ENCODE measurements at regions not wholly inside any gene's neighbourhood (a gene's known extent, or its start where the extent isn't known, plus 50 kb on each side); places are given as distances from the start of the nearest gene placed in this dataset.

- no peak for DNase-seq
Observed at GRCh38 chr10:2850202-2850601, 217.1 kb upstream of the PFKP start.

- no peak for DNase-seq
Observed at GRCh38 chr10:2844925-2845324, 222.4 kb upstream of the PFKP start.

DNA sequence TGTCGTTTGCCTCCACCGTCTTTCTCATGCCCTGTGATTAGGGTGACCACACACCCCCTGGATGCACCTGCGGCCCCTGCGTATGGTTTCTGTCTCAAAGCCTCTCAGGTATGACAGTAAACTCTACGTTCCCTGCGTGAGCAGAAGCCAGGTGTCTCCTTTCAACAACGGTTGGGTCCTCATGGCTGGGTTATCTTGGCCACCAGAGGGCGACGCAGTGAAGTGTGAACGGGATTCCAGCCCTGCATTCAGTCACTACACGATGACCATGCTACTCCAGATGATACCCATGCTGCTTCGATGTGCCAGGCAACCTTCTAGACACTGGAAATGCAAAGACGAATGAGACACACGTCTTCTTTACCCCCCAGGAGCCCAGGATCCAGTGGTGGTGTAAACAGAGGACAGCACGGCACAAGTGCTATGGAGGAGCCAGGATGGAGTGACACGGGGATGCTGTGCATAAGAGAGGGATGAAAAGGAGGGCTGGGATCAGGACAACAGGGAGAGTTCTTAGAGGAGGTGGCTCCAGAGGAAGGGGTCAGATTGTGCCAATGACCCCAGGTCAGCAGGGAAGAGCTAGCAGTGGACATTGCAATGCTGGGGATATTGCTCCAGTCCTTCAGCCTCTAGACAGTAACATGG lies 228.1 kb upstream of the PFKP start:
- DNase-seq = peak; percentile 14

GRCh38 chr10:2837674-2838073 lies 229.7 kb upstream of the PFKP start:
- DNase-seq = no peak

GRCh38 chr10:2836921-2837662 lies 230.3 kb upstream of the PFKP start:
- DNase-seq = no peak

- DNase-seq = no peak
Observed at GRCh38 chr10:2834214-2834613, 233.1 kb upstream of the PFKP start.

GRCh38 chr10:2831509-2831908 lies 235.8 kb upstream of the PFKP start:
- DNase-seq = no peak

GRCh38 chr10:2828741-2829140 lies 238.6 kb upstream of the PFKP start:
- no peak for DNase-seq

DNA sequence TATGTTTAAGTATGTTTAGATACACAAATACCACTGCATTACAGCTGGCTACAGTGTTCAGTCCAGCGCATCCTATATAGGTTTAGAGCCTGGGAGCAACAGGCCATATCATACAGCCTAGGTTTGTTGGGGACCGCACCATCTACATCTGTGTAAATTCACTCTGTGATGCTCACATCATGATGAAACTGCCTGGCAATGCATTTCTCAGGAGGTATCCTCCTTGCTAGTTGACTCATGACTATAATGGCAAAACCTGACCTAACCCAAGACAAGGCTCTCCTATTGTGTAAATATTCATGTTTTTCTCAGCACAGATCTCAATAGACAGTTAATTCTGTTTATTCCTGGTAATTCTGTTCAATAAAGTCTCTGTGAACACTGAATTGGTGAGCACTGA lies 240.7 kb upstream of the PFKP start:
- no peak for DNase-seq

GRCh38 chr10:2825841-2826240 lies 241.5 kb upstream of the PFKP start:
- no peak for DNase-seq

DNA sequence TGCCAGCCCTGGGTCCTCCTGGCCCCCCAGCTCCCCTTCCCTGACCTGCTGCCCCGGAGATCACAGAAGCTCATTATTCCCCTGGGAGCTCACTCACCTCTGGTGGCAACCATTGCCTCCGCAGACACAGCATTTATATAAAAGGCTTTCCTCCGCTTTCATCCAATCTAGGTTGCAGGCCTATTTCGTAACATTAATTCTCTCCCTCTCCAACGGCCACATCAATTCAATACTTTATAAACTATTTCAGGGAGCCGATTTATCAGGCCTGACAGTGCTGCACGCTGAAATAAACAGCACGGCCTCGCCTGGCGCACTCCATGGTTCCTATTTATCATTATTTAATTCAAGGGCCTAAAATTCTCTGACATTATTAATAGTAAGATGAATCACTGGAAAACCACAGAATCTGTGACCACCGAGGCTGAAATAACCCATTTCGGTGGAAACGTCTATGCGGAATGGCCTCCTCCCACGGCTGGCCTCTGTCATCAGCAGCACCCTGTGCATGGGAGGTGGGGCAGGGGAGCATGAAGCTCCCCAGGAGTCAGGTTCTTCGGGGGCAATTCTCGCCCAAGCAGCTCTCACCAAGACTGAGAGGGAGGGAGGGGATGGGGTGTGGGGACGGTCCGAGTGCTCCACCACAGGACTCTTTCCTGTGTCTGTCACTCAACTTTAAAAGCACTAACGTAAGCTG lies 249.3 kb upstream of the PFKP start:
- no peak for DNase-seq

GRCh38 chr10:2813693-2814092 lies 253.7 kb upstream of the PFKP start:
- DNase-seq = no peak

- DNase-seq = no peak
Observed at GRCh38 chr10:2813286-2813685, 254.1 kb upstream of the PFKP start.

GRCh38 chr10:2812631-2813030 lies 254.7 kb upstream of the PFKP start:
- DNase-seq = no peak

GRCh38 chr10:2800178-2800577 lies 267.2 kb upstream of the PFKP start:
- DNase-seq = no peak

DNA sequence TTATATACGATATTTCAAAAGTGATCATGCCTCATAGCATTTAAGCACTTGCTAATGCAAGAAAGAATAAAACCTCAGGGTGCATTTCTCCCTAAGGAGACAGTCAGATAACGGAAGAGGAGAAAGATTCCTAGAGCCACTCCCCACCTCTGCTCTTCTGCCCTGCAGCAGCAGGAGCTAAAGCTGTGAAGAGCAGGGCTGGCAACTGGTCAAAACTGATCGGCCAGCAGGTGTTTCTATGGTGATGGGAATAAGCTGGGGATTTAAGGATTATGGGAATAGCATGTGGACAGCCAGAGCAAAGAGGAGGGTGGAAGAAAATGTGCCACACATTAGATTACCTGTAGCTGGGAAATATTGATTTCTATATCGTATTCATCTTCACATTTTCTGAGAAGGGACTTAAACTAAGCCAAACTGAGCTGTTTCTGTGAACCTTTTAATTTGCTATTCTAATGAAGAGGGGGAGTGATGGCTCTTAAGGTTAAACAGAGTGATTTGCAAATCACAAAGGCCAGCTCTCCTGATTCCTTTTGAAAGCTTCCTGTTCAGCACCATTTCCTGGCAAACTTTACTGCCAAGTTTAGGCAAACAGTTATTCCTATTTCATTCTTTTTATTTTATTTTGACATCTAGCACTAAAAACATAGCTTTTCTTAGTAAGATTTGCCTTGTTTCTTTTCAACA lies 268.9 kb upstream of the PFKP start:
- DNase-seq = no peak

GRCh38 chr10:2791774-2792443 lies 275.4 kb upstream of the PFKP start:
- no peak for DNase-seq

- DNase-seq = no peak
Observed at GRCh38 chr10:2790396-2791188, 276.8 kb upstream of the PFKP start.

DNA sequence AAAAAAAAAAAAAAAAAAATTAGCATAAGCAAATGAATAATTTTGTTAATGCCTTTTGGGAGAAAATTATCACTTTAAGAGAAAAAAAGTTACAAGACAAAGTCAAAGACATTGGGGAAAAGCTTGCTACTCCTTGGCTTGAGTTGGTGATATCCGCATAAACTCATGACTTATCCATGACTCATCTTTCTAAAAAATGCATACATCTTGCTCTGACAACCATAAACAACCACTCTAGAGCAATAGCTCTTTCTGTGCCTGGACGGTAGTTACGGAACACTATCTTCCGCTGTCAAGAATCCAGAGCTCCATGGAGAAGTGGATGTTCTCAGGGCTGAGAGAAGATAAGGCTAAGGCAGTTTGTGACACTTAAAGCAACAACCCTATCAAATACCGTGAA lies 281.1 kb upstream of the PFKP start:
- no peak for DNase-seq

- DNase-seq = no peak
Observed at GRCh38 chr10:2784766-2785165, 282.6 kb upstream of the PFKP start.

DNA sequence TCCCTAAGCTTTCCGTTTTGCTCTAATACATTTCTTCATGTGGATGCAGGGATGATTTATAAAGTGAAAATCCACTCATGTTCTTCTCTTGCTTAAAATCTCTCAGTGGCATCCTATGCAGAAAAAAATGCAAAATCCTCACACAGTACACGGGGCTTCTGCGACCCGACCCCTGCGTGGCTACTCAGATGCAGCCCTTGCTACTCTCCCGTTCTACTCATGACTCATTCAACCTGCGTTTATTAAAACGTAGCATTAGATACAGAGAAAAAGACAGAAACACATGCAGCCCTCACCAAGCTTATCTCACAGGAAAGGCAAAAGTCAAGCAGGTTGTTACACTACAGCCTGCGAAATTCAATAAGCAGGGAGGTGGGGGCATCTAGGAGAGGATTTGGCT lies 284.4 kb upstream of the PFKP start:
- no peak for DNase-seq

DNA sequence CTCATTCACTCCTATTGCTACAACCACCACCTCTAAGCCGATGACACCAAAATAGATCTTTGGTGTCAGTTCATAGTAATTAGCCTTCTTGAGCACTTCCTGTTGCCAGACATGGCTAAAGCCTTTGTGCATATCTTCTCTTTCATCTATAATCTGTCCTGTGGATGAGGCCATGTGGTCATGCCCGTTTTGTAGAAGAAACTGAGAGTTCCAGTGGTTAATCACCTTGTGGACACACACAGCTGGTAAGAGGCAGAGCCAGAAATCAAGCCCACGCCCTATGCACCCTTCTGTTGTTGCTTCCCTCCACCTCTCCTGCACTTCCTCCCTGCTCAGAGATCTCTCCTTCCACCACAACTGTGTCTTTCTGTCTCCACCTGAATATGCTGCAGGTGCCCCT lies 285.1 kb upstream of the PFKP start:
- DNase-seq = no peak

All from NCI-H748 treated with DMSO at 0.1 percent for 48 hours (cell line).